ENCODE measurements at regions not wholly inside any gene's neighbourhood (a gene's known extent, or its start where the extent isn't known, plus 50 kb on each side); places are given as distances from the start of the nearest gene placed in this dataset.

- Mint-ChIP-seq H3K27ac (no peak overlapping the region), H3K36me3 (ENCODE audit: low read depth) (no peaks in the 10 kb centered on the region), H3K4me3 (no peak overlapping the region), H3K9me3 (no peaks in the 10 kb centered on the region), H3K4me1 (ENCODE audit: low read depth) (no peaks in the 10 kb centered on the region), H3K27me3 (peaks cover 9% of the 10 kb centered on the region)
- intact Hi-C loops (cut with micrococcal nuclease) = no loop called here
Measured at GRCh38 chr10:75347186-75347585, 54.4 kb downstream of the ZNF503 start.

- Mint-ChIP-seq H3K4me3 (no peak overlapping the region), H3K27ac (no peak overlapping the region), H3K27me3 (peaks cover 9% of the 10 kb centered on the region), H3K4me1 (ENCODE audit: low read depth) (no peaks in the 10 kb centered on the region), H3K36me3 (ENCODE audit: low read depth) (no peaks in the 10 kb centered on the region), H3K9me3 (no peaks in the 10 kb centered on the region)
- intact Hi-C loops (cut with micrococcal nuclease) = no loop called here
Measured at GRCh38 chr10:75345738-75346137, 55.8 kb downstream of the ZNF503 start.

- H3K4me3 Mint-ChIP-seq = no peak overlapping the region
- H3K36me3 Mint-ChIP-seq (ENCODE audit: low read depth) = no peaks in the 10 kb centered on the region
- H3K4me1 Mint-ChIP-seq (ENCODE audit: low read depth) = no peaks in the 10 kb centered on the region
- intact Hi-C loops (cut with micrococcal nuclease) = no loop called here
- H3K27me3 Mint-ChIP-seq = peaks cover 9% of the 10 kb centered on the region
- H3K27ac Mint-ChIP-seq = no peak overlapping the region
- no peaks in the 10 kb centered on the region for H3K9me3 Mint-ChIP-seq
Measured at GRCh38 chr10:75344170-75344569, 57.4 kb downstream of the ZNF503 start.

GRCh38 chr10:75342397-75342796, 59.2 kb downstream of the ZNF503 start:
- Mint-ChIP-seq H3K27ac (no peak overlapping the region), H3K9me3 (no peaks in the 10 kb centered on the region), H3K4me1 (ENCODE audit: low read depth) (no peaks in the 10 kb centered on the region), H3K27me3 (peaks cover 9% of the 10 kb centered on the region), H3K36me3 (ENCODE audit: low read depth) (no peaks in the 10 kb centered on the region), H3K4me3 (no peak overlapping the region)
- intact Hi-C loops (cut with micrococcal nuclease) = no loop called here

- peaks cover 3% of the 10 kb centered on the region for H3K27me3 Mint-ChIP-seq
- H3K36me3 Mint-ChIP-seq (ENCODE audit: low read depth) = no peaks in the 10 kb centered on the region
- H3K27ac Mint-ChIP-seq = no peak overlapping the region
- no peaks in the 10 kb centered on the region for H3K9me3 Mint-ChIP-seq
- peaks cover 13% of the 10 kb centered on the region for H3K4me1 Mint-ChIP-seq (ENCODE audit: low read depth)
- intact Hi-C loops (cut with micrococcal nuclease) = no loop called here
- no peak overlapping the region for H3K4me3 Mint-ChIP-seq
Measured at GRCh38 chr10:75335983-75336382, 65.6 kb downstream of the ZNF503 start.

- Mint-ChIP-seq H3K4me1 (ENCODE audit: low read depth) (peaks cover 14% of the 10 kb centered on the region), H3K9me3 (no peaks in the 10 kb centered on the region), H3K27ac (no peak overlapping the region), H3K36me3 (ENCODE audit: low read depth) (no peaks in the 10 kb centered on the region), H3K4me3 (no peak overlapping the region), H3K27me3 (peaks cover 4% of the 10 kb centered on the region)
- intact Hi-C loops (cut with micrococcal nuclease) = no loop called here
Measured at GRCh38 chr10:75335191-75335590, 66.4 kb downstream of the ZNF503 start.

- Mint-ChIP-seq H3K9me3 (no peaks in the 10 kb centered on the region), H3K4me3 (no peak overlapping the region), H3K27me3 (peaks cover 7% of the 10 kb centered on the region), H3K4me1 (ENCODE audit: low read depth) (peaks cover 18% of the 10 kb centered on the region), H3K36me3 (ENCODE audit: low read depth) (no peaks in the 10 kb centered on the region), H3K27ac (no peak overlapping the region)
- intact Hi-C loops (cut with micrococcal nuclease) = no loop called here
Measured at GRCh38 chr10:75334720-75335119, 66.8 kb downstream of the ZNF503 start.

- peaks cover 11% of the 10 kb centered on the region for H3K27me3 Mint-ChIP-seq
- H3K36me3 Mint-ChIP-seq (ENCODE audit: low read depth) = no peaks in the 10 kb centered on the region
- H3K27ac Mint-ChIP-seq = no peak overlapping the region
- no peaks in the 10 kb centered on the region for H3K9me3 Mint-ChIP-seq
- peaks cover 18% of the 10 kb centered on the region for H3K4me1 Mint-ChIP-seq (ENCODE audit: low read depth)
- intact Hi-C loops (cut with micrococcal nuclease) = no loop called here
- H3K4me3 Mint-ChIP-seq = no peak overlapping the region
Measured at GRCh38 chr10:75332081-75332480, 69.5 kb downstream of the ZNF503 start.

GRCh38 chr10:75331081-75331480, 70.5 kb downstream of the ZNF503 start:
- Mint-ChIP-seq H3K4me3 (no peak overlapping the region), H3K27me3 (peaks cover 11% of the 10 kb centered on the region), H3K27ac (no peak overlapping the region), H3K4me1 (ENCODE audit: low read depth) (peaks cover 12% of the 10 kb centered on the region), H3K36me3 (ENCODE audit: low read depth) (no peaks in the 10 kb centered on the region), H3K9me3 (no peaks in the 10 kb centered on the region)
- intact Hi-C loops (cut with micrococcal nuclease) = no loop called here

GRCh38 chr10:75329190-75329745, 72.3 kb downstream of the ZNF503 start:
- Mint-ChIP-seq H3K4me1 (ENCODE audit: low read depth) (peaks cover 5% of the 10 kb centered on the region), H3K36me3 (ENCODE audit: low read depth) (no peaks in the 10 kb centered on the region), H3K27ac (no peak overlapping the region), H3K4me3 (no peak overlapping the region), H3K9me3 (no peaks in the 10 kb centered on the region), H3K27me3 (peaks cover 11% of the 10 kb centered on the region)
- intact Hi-C loops (cut with micrococcal nuclease) = no loop called here

GRCh38 chr10:75326306-75326705, 75.3 kb downstream of the ZNF503 start:
- H3K27ac Mint-ChIP-seq = no peak overlapping the region
- H3K9me3 Mint-ChIP-seq = no peaks in the 10 kb centered on the region
- intact Hi-C loops (cut with micrococcal nuclease) = no loop called here
- peaks cover 5% of the 10 kb centered on the region for H3K4me1 Mint-ChIP-seq (ENCODE audit: low read depth)
- H3K4me3 Mint-ChIP-seq = no peak overlapping the region
- H3K36me3 Mint-ChIP-seq (ENCODE audit: low read depth) = no peaks in the 10 kb centered on the region
- peaks cover 13% of the 10 kb centered on the region for H3K27me3 Mint-ChIP-seq

GRCh38 chr10:75319274-75319673, 82.3 kb downstream of the ZNF503 start:
- Mint-ChIP-seq H3K36me3 (ENCODE audit: low read depth) (no peaks in the 10 kb centered on the region), H3K4me1 (ENCODE audit: low read depth) (no peaks in the 10 kb centered on the region), H3K27me3 (peaks cover 5% of the 10 kb centered on the region), H3K9me3 (peaks cover 23% of the 10 kb centered on the region), H3K4me3 (no peak overlapping the region), H3K27ac (no peak overlapping the region)
- intact Hi-C loops (cut with micrococcal nuclease) = no loop called here

GRCh38 chr10:75314570-75314969, 78.8 kb upstream of the COMTD1 start:
- Mint-ChIP-seq H3K27ac (no peak overlapping the region), H3K36me3 (ENCODE audit: low read depth) (no peaks in the 10 kb centered on the region), H3K9me3 (peaks cover 48% of the 10 kb centered on the region), H3K27me3 (peaks cover 2% of the 10 kb centered on the region), H3K4me1 (ENCODE audit: low read depth) (no peaks in the 10 kb centered on the region), H3K4me3 (no peak overlapping the region)
- intact Hi-C loops (cut with micrococcal nuclease) = no loop called here

GRCh38 chr10:75312440-75312839, 76.7 kb upstream of the COMTD1 start:
- no peaks in the 10 kb centered on the region for H3K4me1 Mint-ChIP-seq (ENCODE audit: low read depth)
- H3K27ac Mint-ChIP-seq = no peak overlapping the region
- intact Hi-C loops (cut with micrococcal nuclease) = no loop called here
- H3K36me3 Mint-ChIP-seq (ENCODE audit: low read depth) = no peaks in the 10 kb centered on the region
- peaks cover 52% of the 10 kb centered on the region for H3K9me3 Mint-ChIP-seq
- H3K27me3 Mint-ChIP-seq = no peaks in the 10 kb centered on the region
- H3K4me3 Mint-ChIP-seq = no peak overlapping the region

- Mint-ChIP-seq H3K27me3 (no peaks in the 10 kb centered on the region), H3K4me3 (no peak overlapping the region), H3K9me3 (peaks cover 33% of the 10 kb centered on the region), H3K36me3 (ENCODE audit: low read depth) (no peaks in the 10 kb centered on the region), H3K27ac (no peak overlapping the region), H3K4me1 (ENCODE audit: low read depth) (no peaks in the 10 kb centered on the region)
- intact Hi-C loops (cut with micrococcal nuclease) = no loop called here
Measured at GRCh38 chr10:75305675-75306074, 69.9 kb upstream of the COMTD1 start.

All from dendritic cell treated with granulocyte-macrophage colony-stimulating factor and Interleukin-4, amounts not matched to agents 40 ng/mL and 50 ng/mL, for 4 days (primary cell).